ENCODE measurements at regions not wholly inside any gene's neighbourhood (a gene's known extent, or its start where the extent isn't known, plus 50 kb on each side); places are given as distances from the start of the nearest gene placed in this dataset.

GRCh38 chr14:86015941-86016340 lies 486.0 kb downstream of the FLRT2 start:
- H3K4me1 ChIP-seq: no peaks in the 10 kb centered on the region
- intact Hi-C loops (cut with DNase I): no loop called here
- no peak for DNase-seq
- H3K36me3 ChIP-seq: no peaks in the 10 kb centered on the region
- H3K27me3 ChIP-seq: no peaks in the 10 kb centered on the region
- no peak overlapping the region for H3K4me3 ChIP-seq (replicated peaks in 1 of 3)
- H3K9me3 ChIP-seq: no peaks in the 10 kb centered on the region
- TF ChIP-seq CTCF (IDR thresholded peaks at IDR 0.05): no peak
- no peak for TF ChIP-seq POLR2A (IDR thresholded peaks at IDR 0.05)
- H3K27ac ChIP-seq: no peak overlapping the region
- 74 to 77% methylated on average over 1 of the region's 1 CpG for WGBS, 2 donors

- Histone ChIP-seq H3K9me3 (no peaks in the 10 kb centered on the region), H3K36me3 (no peaks in the 10 kb centered on the region), H3K4me3 (replicated peaks in 1 of 3) (no peak overlapping the region), H3K27ac (no peak overlapping the region), H3K4me1 (no peaks in the 10 kb centered on the region), H3K27me3 (no peaks in the 10 kb centered on the region)
- TF ChIP-seq POLR2A (IDR thresholded peaks at IDR 0.05) (no peak), CTCF (IDR thresholded peaks at IDR 0.05) (no peak)
- intact Hi-C loops (cut with DNase I): no loop called here
- WGBS, 2 donors: 86 to 90% methylated on average over 1 of the region's 1 CpG
- DNase-seq: no peak
Observed at GRCh38 chr14:86015511-86015910, 485.6 kb downstream of the FLRT2 start.

- Histone ChIP-seq H3K4me3 (replicated peaks in 1 of 3) (no peak overlapping the region), H3K27me3 (no peaks in the 10 kb centered on the region), H3K4me1 (no peaks in the 10 kb centered on the region), H3K27ac (no peak overlapping the region), H3K36me3 (no peaks in the 10 kb centered on the region), H3K9me3 (no peaks in the 10 kb centered on the region)
- no peak for TF ChIP-seq CTCF (IDR thresholded peaks at IDR 0.05)
- TF ChIP-seq POLR2A (IDR thresholded peaks at IDR 0.05): no peak
- intact Hi-C loops (cut with DNase I): no loop called here
- WGBS, 2 donors: 51 to 60% methylated on average over 3 of the region's 3 CpGs
- DNase-seq: no peak
Observed at GRCh38 chr14:86013641-86014040, 483.7 kb downstream of the FLRT2 start.

DNA sequence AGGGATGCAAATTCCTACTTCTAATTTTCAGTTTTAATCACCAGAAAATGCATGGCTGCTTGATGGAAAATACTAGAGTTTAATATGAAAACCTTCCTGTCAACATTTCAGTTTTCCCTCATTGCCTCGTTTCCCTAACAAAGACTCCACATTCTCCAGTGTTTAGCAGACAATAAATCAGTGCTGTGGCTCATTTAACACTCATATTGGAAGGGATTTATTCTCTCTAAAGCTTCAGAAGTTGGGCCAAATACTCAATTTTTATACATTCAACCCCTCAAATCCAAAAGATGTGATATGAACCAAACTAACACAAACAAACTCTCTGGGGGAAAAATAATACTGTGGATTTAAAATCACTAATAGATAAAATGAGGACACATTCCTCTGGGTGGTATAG lies 482.5 kb downstream of the FLRT2 start:
- H3K27ac ChIP-seq: no peak overlapping the region
- no peaks in the 10 kb centered on the region for H3K27me3 ChIP-seq
- H3K9me3 ChIP-seq: no peaks in the 10 kb centered on the region
- H3K4me3 ChIP-seq (replicated peaks in 1 of 3): no peak overlapping the region
- no peaks in the 10 kb centered on the region for H3K4me1 ChIP-seq
- intact Hi-C loops (cut with DNase I): no loop called here
- no peaks in the 10 kb centered on the region for H3K36me3 ChIP-seq
- TF ChIP-seq CTCF (IDR thresholded peaks at IDR 0.05) (no peak), POLR2A (IDR thresholded peaks at IDR 0.05) (no peak)
- 67 to 70% methylated on average over 1 of the region's 1 CpG for WGBS, 2 donors
- DNase-seq: no peak

DNA sequence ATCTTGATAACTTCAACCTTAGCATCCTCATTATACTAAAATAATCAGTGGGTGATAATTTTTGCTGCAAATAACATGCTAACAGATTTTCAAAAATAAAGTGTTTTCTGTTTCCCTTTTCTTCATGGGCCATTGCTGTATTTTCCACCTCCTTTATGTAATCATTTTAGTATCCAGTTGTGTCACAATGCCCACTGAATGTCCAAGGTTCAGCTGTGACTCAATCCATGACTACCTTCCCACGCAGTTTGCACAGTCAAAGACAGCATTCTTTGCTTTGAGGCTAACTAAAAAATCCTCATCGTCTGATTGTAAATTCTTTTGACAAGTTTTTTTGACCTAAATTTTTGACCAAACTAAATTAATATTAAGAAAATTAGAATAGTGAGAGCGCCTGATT lies 474.1 kb downstream of the FLRT2 start:
- WGBS, 2 donors: 89 to 91% methylated on average over 3 of the region's 3 CpGs
- no peak for TF ChIP-seq POLR2A (IDR thresholded peaks at IDR 0.05)
- TF ChIP-seq CTCF (IDR thresholded peaks at IDR 0.05): no peak

More for the DNA sequence above, 474.1 kb downstream of the FLRT2 start:
- Histone ChIP-seq H3K27me3 (no peaks in the 10 kb centered on the region), H3K4me1 (no peaks in the 10 kb centered on the region), H3K9me3 (no peaks in the 10 kb centered on the region), H3K4me3 (replicated peaks in 1 of 3) (no peak overlapping the region), H3K36me3 (no peaks in the 10 kb centered on the region), H3K27ac (no peak overlapping the region)
- no peak for DNase-seq
- intact Hi-C loops (cut with DNase I): no loop called here

Data from thyroid gland (tissue), 4 donors.